Vagina (tissue), 2 donors: ENCODE measurements at regions not wholly inside any gene's neighbourhood (a gene's known extent, or its start where the extent isn't known, plus 50 kb on each side); places are given as distances from the start of the nearest gene placed in this dataset.

ENCODE experiments used
- DNase-seq, 2 donors: peaks; one replicate each; pipeline ENCODE4 v3.0.0-alpha.2; 2017; ENCODE audit errors: extremely low spot score in 2 of 2
- H3K27ac ChIP-seq: fragments of 200-600 bp; sonication (generic); one replicate; pipeline ENCODE4 v1.5.1; 2019
- H3K27me3 ChIP-seq: fragments of 200-600 bp; sonication (generic); one replicate; pipeline ENCODE4 v1.5.1; 2019
- H3K36me3 ChIP-seq, 2 donors: fragments of 200-600 bp; sonication (generic); one replicate each; pipeline ENCODE4 v1.5.1; 2017 to 2019
- H3K4me1 ChIP-seq: fragments of 200-600 bp; sonication (generic); one replicate; pipeline ENCODE4 v1.5.1; 2019
- H3K4me3 ChIP-seq, 2 donors: fragments of 200-600 bp; sonication (generic); 1 replicate in 1 of 2; 2 replicates in 1 of 2; pipeline ENCODE4 v1.5.1; 2016 to 2019
- H3K9me3 ChIP-seq: fragments of 200-600 bp; sonication (generic); one replicate; pipeline ENCODE4 v1.5.1; 2019
- POLR2A ChIP-seq, 2 donors: fragments of 450-650 bp; IDR thresholded peaks; one replicate each; pipeline ENCODE4 v1.6.1; 2017; ENCODE audit warnings: antibody characterized with exemption in 2 of 2, mild to moderate bottlenecking in 2 of 2, moderate library complexity in 2 of 2
- POLR2AphosphoS5 ChIP-seq, 2 donors: sonication (generic); formaldehyde crosslinking; IDR thresholded peaks; one replicate each; pipeline ENCODE4 v1.9.0; 2017; ENCODE audit warnings: antibody characterized with exemption in 2 of 2, mild to moderate bottlenecking in 2 of 2, low read depth in 1 of 2; ENCODE audit not compliant: insufficient read depth in 1 of 2
- intact Hi-C: fragments of 100-400 bp; cut with DNase I; formaldehyde crosslinking; loops from one replicate; pipeline ENCODE4 v1.15.1; 2023
- TF ChIP-seq, protein P1 (sequence below), 3 experiments: fragments of 450-650 bp in 2 of 3; fragments of 200-600 bp in 1 of 3; sonication (generic) in 1 of 3; IDR thresholded peaks; one replicate each; pipeline ENCODE4 v1.5.1; 2017 to 2019; ENCODE audit warnings: antibody characterized with exemption in 3 of 3, mild to moderate bottlenecking in 2 of 3, moderate library complexity in 2 of 3

DNA sequence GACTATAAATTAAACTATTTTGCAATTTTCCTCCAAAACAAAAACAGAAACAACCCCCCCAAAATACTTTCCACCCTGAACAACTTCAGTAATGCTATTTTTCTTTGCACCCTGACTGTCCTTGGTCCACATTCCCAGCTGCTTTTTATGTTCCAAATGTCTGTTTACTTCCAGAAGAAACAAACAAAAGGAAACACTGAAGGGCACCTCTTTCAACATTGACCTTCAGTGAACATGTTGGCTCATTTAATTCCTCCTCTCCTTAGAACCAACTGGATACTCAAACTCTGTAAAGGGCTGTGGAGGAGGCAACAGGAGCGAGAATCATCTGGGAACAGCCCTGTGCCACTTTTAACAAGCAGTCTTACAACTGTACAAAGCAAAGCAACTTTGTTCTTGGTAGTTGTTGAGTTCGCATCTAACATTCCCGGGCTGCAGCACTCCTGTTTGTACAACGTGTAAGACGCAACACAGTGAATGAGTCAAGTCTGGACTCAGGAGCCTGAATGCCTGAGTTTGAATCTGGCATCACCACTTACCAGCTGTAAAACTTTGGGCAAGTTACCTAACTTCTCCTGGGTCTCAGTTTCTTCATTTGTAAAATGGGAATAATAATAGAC, 111.4 kb upstream of the GATA6 start:
- intact Hi-C loops = no loop called here

GRCh38 chr18:22060361-22060760, 109.0 kb upstream of the GATA6 start:
- Histone ChIP-seq H3K27me3 (no peaks in the 10 kb centered on the region), H3K4me3 (no peak overlapping the region), H3K9me3 (no peaks in the 10 kb centered on the region), H3K4me1 (no peaks in the 10 kb centered on the region), H3K27ac (no peak overlapping the region), H3K36me3 (no peaks in the 10 kb centered on the region)
- TF ChIP-seq POLR2A (IDR thresholded peaks at IDR 0.05) (no peak), POLR2AphosphoS5 (IDR thresholded peaks at IDR 0.05; ENCODE audit: insufficient read depth in 1 of 2, low read depth in 1 of 2) (no peak)
- TF ChIP-seq, protein P1, sequence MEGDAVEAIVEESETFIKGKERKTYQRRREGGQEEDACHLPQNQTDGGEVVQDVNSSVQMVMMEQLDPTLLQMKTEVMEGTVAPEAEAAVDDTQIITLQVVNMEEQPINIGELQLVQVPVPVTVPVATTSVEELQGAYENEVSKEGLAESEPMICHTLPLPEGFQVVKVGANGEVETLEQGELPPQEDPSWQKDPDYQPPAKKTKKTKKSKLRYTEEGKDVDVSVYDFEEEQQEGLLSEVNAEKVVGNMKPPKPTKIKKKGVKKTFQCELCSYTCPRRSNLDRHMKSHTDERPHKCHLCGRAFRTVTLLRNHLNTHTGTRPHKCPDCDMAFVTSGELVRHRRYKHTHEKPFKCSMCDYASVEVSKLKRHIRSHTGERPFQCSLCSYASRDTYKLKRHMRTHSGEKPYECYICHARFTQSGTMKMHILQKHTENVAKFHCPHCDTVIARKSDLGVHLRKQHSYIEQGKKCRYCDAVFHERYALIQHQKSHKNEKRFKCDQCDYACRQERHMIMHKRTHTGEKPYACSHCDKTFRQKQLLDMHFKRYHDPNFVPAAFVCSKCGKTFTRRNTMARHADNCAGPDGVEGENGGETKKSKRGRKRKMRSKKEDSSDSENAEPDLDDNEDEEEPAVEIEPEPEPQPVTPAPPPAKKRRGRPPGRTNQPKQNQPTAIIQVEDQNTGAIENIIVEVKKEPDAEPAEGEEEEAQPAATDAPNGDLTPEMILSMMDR (IDR thresholded peaks at IDR 0.05) = no peak
- DNase-seq = no peak
- intact Hi-C loops = no loop called here

More for the DNA sequence above, 111.4 kb upstream of the GATA6 start:
- TF ChIP-seq, protein P1 (IDR thresholded peaks at IDR 0.05) = no peak
- TF ChIP-seq POLR2AphosphoS5 (IDR thresholded peaks at IDR 0.05; ENCODE audit: insufficient read depth in 1 of 2, low read depth in 1 of 2) (no peak), POLR2A (IDR thresholded peaks at IDR 0.05) (no peak)
- no peaks in the 10 kb centered on the region for H3K27me3 ChIP-seq
- no peak overlapping the region for H3K4me3 ChIP-seq
- no peak overlapping the region for H3K27ac ChIP-seq
- DNase-seq = no peak
- no peaks in the 10 kb centered on the region for H3K4me1 ChIP-seq
- no peaks in the 10 kb centered on the region for H3K9me3 ChIP-seq
- H3K36me3 ChIP-seq = no peaks in the 10 kb centered on the region

- Histone ChIP-seq H3K9me3 (no peaks in the 10 kb centered on the region), H3K4me3 (no peak overlapping the region), H3K4me1 (no peaks in the 10 kb centered on the region), H3K36me3 (no peaks in the 10 kb centered on the region), H3K27ac (no peak overlapping the region), H3K27me3 (no peaks in the 10 kb centered on the region)
- intact Hi-C loops = no loop called here
- TF ChIP-seq POLR2A (IDR thresholded peaks at IDR 0.05) (no peak), POLR2AphosphoS5 (IDR thresholded peaks at IDR 0.05; ENCODE audit: insufficient read depth in 1 of 2, low read depth in 1 of 2) (no peak)
- TF ChIP-seq, protein P1 (IDR thresholded peaks at IDR 0.05) = no peak
- no peak for DNase-seq
These were observed 106.3 kb upstream of the GATA6 start for GRCh38 chr18:22063102-22063501.

- Histone ChIP-seq H3K27ac (no peak overlapping the region), H3K36me3 (no peaks in the 10 kb centered on the region), H3K27me3 (no peaks in the 10 kb centered on the region), H3K4me1 (no peaks in the 10 kb centered on the region), H3K4me3 (no peak overlapping the region), H3K9me3 (no peaks in the 10 kb centered on the region)
- intact Hi-C loops = no loop called here
- TF ChIP-seq POLR2A (IDR thresholded peaks at IDR 0.05) (no peak), POLR2AphosphoS5 (IDR thresholded peaks at IDR 0.05; ENCODE audit: insufficient read depth in 1 of 2, low read depth in 1 of 2) (no peak)
- TF ChIP-seq, protein P1 (IDR thresholded peaks at IDR 0.05) = no peak
- no peak for DNase-seq
These were observed 105.7 kb upstream of the GATA6 start for GRCh38 chr18:22063672-22064071.

- Histone ChIP-seq H3K4me3 (no peak overlapping the region), H3K9me3 (no peaks in the 10 kb centered on the region), H3K27me3 (no peaks in the 10 kb centered on the region), H3K4me1 (no peaks in the 10 kb centered on the region), H3K27ac (no peak overlapping the region), H3K36me3 (no peaks in the 10 kb centered on the region)
- TF ChIP-seq POLR2A (IDR thresholded peaks at IDR 0.05) (no peak), POLR2AphosphoS5 (IDR thresholded peaks at IDR 0.05; ENCODE audit: insufficient read depth in 1 of 2, low read depth in 1 of 2) (no peak)
- TF ChIP-seq, protein P1 (IDR thresholded peaks at IDR 0.05) = no peak
- no peak for DNase-seq
- intact Hi-C loops = no loop called here
These were observed 104.8 kb upstream of the GATA6 start for GRCh38 chr18:22064581-22064980.
